Activated CD4-positive, alpha-beta T cell treated with anti-CD3 and anti-CD28 coated beads, Interleukin-2, amount 50 U/mL, for 48 hours (primary cell): ENCODE measurements at regions not wholly inside any gene's neighbourhood (a gene's known extent, or its start where the extent isn't known, plus 50 kb on each side); places are given as distances from the start of the nearest gene placed in this dataset.

ENCODE experiments used
- DNase-seq, 2 experiments: peaks; one replicate each; pipeline ENCODE4 v3.0.0-alpha.2; 2020

DNA sequence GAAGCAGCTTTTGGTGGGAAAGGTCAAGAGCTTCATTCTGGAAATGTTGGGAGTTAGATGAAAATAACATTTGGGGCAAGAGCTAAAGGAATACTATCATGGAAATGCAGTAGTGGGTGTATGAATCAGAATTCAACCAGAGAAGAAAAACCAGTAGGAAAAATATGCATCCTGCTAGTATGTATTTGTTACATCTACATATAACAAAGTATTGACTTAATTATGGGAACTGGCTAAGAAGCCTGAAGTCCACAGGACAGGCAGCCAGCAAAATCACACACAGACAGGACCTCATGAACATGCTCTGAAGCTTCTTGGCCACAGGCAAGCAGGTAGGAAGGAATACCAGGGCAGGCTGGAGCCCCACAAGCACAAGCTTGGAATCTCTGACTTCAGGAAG lies 185.8 kb downstream of the FBXO15 start:
- DNase-seq = no peak

GRCh38 chr18:73959352-73959751 lies 188.3 kb downstream of the FBXO15 start:
- no peak for DNase-seq

GRCh38 chr18:73954268-73954667 lies 193.4 kb downstream of the FBXO15 start:
- DNase-seq = no peak

GRCh38 chr18:73952296-73952946 lies 195.2 kb downstream of the FBXO15 start:
- DNase-seq = no peak

GRCh38 chr18:73950116-73950700 lies 197.4 kb downstream of the FBXO15 start:
- no peak for DNase-seq

DNA sequence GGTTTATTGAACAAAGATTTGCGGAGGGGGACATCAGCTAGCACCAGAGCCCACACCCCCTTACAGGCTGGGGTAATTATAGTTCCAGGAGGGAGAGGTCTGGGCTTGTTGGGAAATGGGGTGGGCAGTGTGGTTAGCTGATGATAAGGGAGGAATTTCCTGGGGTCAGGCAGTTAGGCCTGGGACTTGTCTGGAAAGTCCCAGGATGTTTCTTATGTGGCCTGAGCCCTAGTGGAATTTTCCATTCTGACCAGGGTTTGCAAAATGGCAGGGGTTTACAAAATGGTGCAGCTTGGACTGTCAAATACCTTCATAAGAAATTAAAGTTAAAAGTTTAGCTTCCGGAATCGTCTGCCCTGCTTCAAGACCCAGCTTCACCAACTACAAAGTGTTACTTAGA lies 199.1 kb downstream of the FBXO15 start:
- no peak for DNase-seq

- DNase-seq = no peak
Measured at GRCh38 chr18:73948084-73948483, 199.6 kb downstream of the FBXO15 start.

DNA sequence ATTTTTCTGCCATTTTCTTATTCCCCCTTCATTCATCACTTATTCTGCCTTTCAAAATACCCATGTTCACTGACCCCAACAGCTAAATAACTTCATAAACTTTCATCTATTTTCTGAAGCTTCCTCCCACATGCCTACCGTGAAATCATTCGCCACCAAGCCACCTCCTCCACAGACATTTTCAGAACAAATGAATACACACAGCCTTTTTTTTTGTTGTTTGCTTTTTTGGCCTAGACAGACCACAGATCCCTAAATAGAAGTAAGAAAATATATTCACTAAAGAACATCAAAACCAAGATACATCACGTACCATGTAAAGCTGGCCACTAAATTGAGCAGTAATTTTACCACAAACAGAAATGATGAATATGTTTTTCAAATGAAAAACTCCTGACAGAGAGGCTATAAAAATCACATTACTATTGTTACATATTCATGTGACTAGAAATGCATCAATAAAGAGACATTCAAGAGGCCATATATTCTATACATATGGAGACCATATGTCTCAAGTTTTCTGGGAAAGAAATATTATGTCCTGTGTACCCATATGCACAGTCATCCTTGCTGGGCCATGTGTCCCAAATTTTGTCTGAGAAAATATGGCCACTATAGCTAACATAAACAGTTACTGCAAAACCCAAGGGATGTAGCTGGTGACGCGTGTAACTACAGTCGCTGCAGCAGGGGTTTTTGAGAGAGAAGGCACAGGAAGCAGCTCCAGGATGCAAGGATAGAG lies 200.3 kb downstream of the FBXO15 start:
- no peak for DNase-seq

DNA sequence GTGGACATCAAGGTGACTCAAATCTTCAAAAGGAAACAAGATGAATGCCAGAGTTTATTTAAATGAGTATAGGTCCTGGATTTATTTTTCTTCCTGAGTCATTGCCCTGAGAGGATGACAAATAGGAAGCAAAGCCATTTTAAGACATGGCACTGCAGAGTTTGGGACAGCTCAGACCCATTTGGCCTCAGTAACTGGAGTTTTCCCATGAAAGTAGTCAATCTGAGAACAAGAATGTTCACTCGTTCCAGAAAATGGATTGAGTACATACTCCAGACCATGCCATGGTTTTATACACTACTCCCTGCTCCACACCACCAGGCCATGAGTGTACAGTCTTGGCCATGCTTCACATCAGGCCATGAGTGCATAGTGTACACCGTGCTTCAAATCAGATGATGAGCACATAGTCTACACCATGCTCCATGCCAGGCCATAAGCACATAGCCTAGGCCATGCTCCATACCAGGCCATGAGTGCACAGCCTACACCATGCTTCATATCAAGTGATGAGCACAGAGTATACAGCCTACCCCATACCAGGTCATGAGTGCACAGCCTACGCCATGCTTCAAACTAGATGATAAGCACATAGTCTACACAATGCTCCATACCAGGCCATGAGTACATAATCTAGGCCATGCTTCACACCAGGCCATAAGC lies 202.4 kb downstream of the FBXO15 start:
- DNase-seq = no peak

DNA sequence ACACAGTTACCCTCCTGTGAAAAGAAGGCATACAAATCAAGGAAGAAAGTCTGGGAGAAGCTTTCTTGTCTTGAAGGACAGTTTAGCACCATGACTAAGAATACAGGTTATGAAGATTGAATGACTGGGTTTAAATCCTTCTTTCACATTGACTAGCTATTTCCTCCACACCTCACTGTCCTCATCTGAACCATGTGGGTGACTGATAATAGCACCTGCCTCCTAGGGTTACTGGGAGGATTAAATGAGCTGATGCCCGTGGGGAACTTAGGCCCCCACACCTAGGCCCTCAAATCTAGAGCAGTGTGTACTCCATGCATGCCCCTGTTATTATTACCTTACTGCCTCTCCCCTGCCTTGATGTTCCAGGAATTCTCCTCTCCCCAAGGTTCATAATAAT lies 202.9 kb downstream of the FBXO15 start:
- no peak for DNase-seq

GRCh38 chr18:73943763-73944162 lies 203.9 kb downstream of the FBXO15 start:
- DNase-seq = no peak

GRCh38 chr18:73942956-73943355 lies 204.7 kb downstream of the FBXO15 start:
- DNase-seq = no peak

- DNase-seq = no peak
Measured at GRCh38 chr18:73942081-73942625, 205.5 kb downstream of the FBXO15 start.

- DNase-seq = no peak
Measured at GRCh38 chr18:73940721-73941120, 206.9 kb downstream of the FBXO15 start.

DNA sequence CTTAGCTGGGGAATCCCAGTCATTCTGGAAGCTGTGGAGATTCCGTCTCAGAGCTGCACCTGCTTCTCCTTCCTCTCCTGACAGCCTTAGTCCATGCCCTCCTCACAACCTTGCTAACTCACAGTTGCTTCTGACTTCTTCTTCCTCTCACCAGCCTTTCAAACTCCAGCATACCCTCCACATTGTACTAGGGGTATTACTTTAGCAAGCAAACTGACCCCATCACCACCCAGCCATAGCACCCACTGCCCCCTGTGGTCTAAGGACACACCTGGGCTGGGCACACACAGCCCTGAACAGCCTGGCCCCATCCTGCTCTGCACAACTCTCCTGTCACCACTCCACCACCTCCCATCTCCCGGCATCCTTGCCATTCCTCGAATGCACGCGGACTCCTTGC lies 208.2 kb downstream of the FBXO15 start:
- no peak for DNase-seq

DNA sequence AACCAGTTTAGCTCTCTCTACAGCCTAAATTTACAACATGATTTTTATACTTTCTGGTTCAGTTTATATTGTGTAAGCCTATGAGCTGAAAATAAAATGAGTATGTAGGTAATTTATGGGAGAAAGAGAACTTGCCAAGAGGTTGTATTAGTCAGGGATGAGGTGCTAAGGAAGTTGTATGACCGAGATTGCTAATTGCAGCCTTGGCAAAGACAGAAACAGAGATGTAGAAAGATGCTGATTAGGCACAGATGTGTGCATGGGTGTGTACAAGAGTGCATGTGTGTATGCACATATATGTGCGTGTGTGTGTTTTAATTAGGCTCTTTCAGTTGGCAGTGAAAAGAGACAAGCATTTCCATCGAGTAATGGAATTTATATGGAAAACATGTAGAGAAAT lies 213.9 kb downstream of the FBXO15 start:
- DNase-seq = no peak

DNA sequence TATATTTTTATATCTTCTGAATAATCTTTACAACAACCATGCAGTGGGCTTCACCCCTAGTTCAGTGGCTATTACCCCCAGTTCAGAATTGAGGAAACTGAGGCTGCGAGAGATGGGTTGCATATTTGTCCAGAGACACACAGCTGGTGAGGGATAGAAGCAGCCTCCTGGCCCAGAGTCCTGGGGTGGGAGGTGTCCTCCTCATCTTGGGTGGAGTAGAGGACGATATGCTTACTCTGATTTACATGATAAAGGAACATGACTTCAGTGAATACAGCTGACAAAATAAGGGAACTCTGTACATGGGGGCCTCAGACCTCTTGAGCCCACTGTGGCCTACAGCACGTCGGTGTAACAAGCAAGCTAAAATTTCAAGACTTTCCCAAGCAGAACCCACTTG lies 214.7 kb downstream of the FBXO15 start:
- no peak for DNase-seq

- no peak for DNase-seq
Measured at GRCh38 chr18:73927496-73927895, 220.1 kb downstream of the FBXO15 start.

GRCh38 chr18:73924836-73925235 lies 222.8 kb downstream of the FBXO15 start:
- DNase-seq = no peak

GRCh38 chr18:73924307-73924706 lies 223.3 kb downstream of the FBXO15 start:
- DNase-seq = no peak

GRCh38 chr18:73923866-73924265 lies 223.8 kb downstream of the FBXO15 start:
- DNase-seq = no peak

- no peak for DNase-seq
Measured at GRCh38 chr18:73920033-73920432, 227.6 kb downstream of the FBXO15 start.

DNA sequence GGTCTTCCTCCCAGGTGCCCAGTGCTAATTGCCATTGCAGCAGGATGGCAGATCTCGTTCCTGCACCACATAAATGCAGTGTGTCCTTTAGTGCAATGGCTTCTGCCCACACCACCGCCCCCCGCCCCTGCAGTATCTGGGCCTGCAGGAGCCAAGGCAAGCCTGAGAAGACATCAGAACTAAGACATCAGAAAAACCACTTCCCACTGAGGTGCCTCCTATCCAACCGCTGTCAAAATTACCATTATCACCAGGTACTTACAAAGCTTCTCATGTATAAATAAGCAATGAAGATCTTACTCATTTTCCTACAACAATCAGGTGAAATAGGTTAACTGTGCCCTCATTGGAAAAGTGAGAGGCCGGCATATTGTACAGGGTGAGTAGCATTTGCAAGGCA lies 228.8 kb downstream of the FBXO15 start:
- DNase-seq = no peak

GRCh38 chr18:73917046-73917445 lies 230.6 kb downstream of the FBXO15 start:
- DNase-seq = no peak
